H9 (cell line): ENCODE measurements at regions not wholly inside any gene's neighbourhood (a gene's known extent, or its start where the extent isn't known, plus 50 kb on each side); places are given as distances from the start of the nearest gene placed in this dataset.

ENCODE experiments used
- DNase-seq: peaks from one replicate; pipeline ENCODE4 v3.0.0-alpha.2; 2017
- H2AFZ ChIP-seq: one replicate; pipeline ENCODE4 v1.6.1; 2013; ENCODE audit warnings: mild to moderate bottlenecking, low read length, control low read depth, moderate library complexity
- H2AK5ac ChIP-seq: 2 replicates; pipeline ENCODE4 v1.6.1; 2013; ENCODE audit warnings: low read length, control low read depth, mixed read lengths; ENCODE audit not compliant: insufficient read length
- H2BK120ac ChIP-seq: one replicate; pipeline ENCODE4 v1.6.1; 2013; ENCODE audit warnings: low read depth, mild to moderate bottlenecking, low read length, control low read depth, inconsistent platforms; ENCODE audit not compliant: poor library complexity, severe bottlenecking
- H2BK12ac ChIP-seq: 2 replicates; pipeline ENCODE4 v1.6.1; 2013; ENCODE audit warnings: low read length, control low read depth, mixed read lengths, low read depth; ENCODE audit not compliant: insufficient read length
- H2BK15ac ChIP-seq: 2 replicates; pipeline ENCODE4 v1.6.1; 2013; ENCODE audit warnings: low read depth, low read length, control low read depth
- H2BK20ac ChIP-seq: one replicate; pipeline ENCODE4 v1.6.1; 2013; ENCODE audit warnings: low read depth, mild to moderate bottlenecking, low read length, control low read depth, inconsistent platforms; ENCODE audit not compliant: poor library complexity, severe bottlenecking
- H2BK5ac ChIP-seq: 2 replicates; pipeline ENCODE4 v1.6.1; 2013; ENCODE audit warnings: low read length, control low read depth, mixed read lengths; ENCODE audit not compliant: insufficient read length
- H3K14ac ChIP-seq: 2 replicates; pipeline ENCODE4 v1.6.1; 2013; ENCODE audit warnings: low read length, control low read depth; ENCODE audit not compliant: insufficient read depth
- H3K18ac ChIP-seq: 2 replicates; pipeline ENCODE4 v1.6.1; 2013; ENCODE audit warnings: low read depth, mild to moderate bottlenecking, mixed read lengths, low read length, control low read depth; ENCODE audit not compliant: insufficient read length
- H3K23ac ChIP-seq: 2 replicates; pipeline ENCODE4 v1.6.1; 2013; ENCODE audit warnings: low read length, control low read depth, mixed read lengths, low read depth; ENCODE audit not compliant: insufficient read length
- H3K23me2 ChIP-seq: 2 replicates; pipeline ENCODE4 v1.6.1; 2013; ENCODE audit warnings: low read depth, mild to moderate bottlenecking, mixed read lengths, low read length, control low read depth; ENCODE audit not compliant: insufficient read length, poor library complexity, severe bottlenecking
- H3K27ac ChIP-seq: 2 replicates; pipeline ENCODE4 v1.5.1; 2013; ENCODE audit warnings: low read length, control low read depth, mixed read lengths, low read depth; ENCODE audit not compliant: insufficient read length
- H3K27me3 ChIP-seq: 2 replicates; pipeline ENCODE4 v1.6.1; 2013; ENCODE audit warnings: low read length, control low read depth, inconsistent platforms; ENCODE audit not compliant: insufficient read depth
- H3K4ac ChIP-seq: 2 replicates; pipeline ENCODE4 v1.6.1; 2013; ENCODE audit warnings: low read depth, mild to moderate bottlenecking, control low read depth, inconsistent platforms, low read length, moderate library complexity
- H3K4me1 ChIP-seq: 2 replicates; pipeline ENCODE4 v1.6.1; 2013; ENCODE audit warnings: low read length, control low read depth, inconsistent platforms; ENCODE audit not compliant: insufficient read depth
- H3K4me2 ChIP-seq: 2 replicates; pipeline ENCODE4 v1.6.1; 2013; ENCODE audit warnings: low read length, control low read depth, mixed read lengths; ENCODE audit not compliant: insufficient read length, insufficient read depth
- H3K56ac ChIP-seq: 2 replicates; pipeline ENCODE4 v1.6.1; 2013; ENCODE audit warnings: low read depth, mild to moderate bottlenecking, mixed read lengths, low read length, control low read depth; ENCODE audit not compliant: insufficient read length
- H3K79me1 ChIP-seq: 2 replicates; pipeline ENCODE4 v1.6.1; 2013; ENCODE audit warnings: low read depth, mild to moderate bottlenecking, moderate library complexity, low read length, control low read depth, inconsistent platforms; ENCODE audit not compliant: insufficient read depth, poor library complexity, severe bottlenecking
- H3K79me2 ChIP-seq: 2 replicates; pipeline ENCODE4 v1.6.1; 2013; ENCODE audit warnings: low read length, control low read depth, inconsistent platforms; ENCODE audit not compliant: insufficient read depth
- H3K9ac ChIP-seq: 2 replicates; pipeline ENCODE4 v1.6.1; 2013; ENCODE audit warnings: low read length, control low read depth, mixed read lengths; ENCODE audit not compliant: insufficient read length; ENCODE audit errors: extremely low read depth
- H3K9me3 ChIP-seq: one replicate; pipeline ENCODE4 v1.6.1; 2013; ENCODE audit warnings: low read depth, low read length, inconsistent platforms; ENCODE audit not compliant: control insufficient read depth
- H3T11ph ChIP-seq: one replicate; pipeline ENCODE4 v1.6.1; 2013; ENCODE audit warnings: mild to moderate bottlenecking, low read length, control low read depth, inconsistent platforms
- H4K20me1 ChIP-seq: one replicate; pipeline ENCODE4 v1.6.1; 2013; ENCODE audit not compliant: control insufficient read depth, insufficient read length, insufficient read depth
- H4K5ac ChIP-seq: 2 replicates; pipeline ENCODE4 v1.6.1; 2013; ENCODE audit warnings: low read depth, mild to moderate bottlenecking, mixed read lengths, low read length, control low read depth; ENCODE audit not compliant: insufficient read length
- H4K8ac ChIP-seq: replicated peaks from 2 replicates; pipeline ENCODE4 v1.6.1; 2013; ENCODE audit warnings: low read length, control low read depth, mixed read lengths, low read depth; ENCODE audit not compliant: insufficient read length
- H4K91ac ChIP-seq: 2 replicates; pipeline ENCODE4 v1.6.1; 2013; ENCODE audit warnings: low read depth, mild to moderate bottlenecking, moderate library complexity, mixed read lengths, low read length, control low read depth; ENCODE audit not compliant: insufficient read length
- H3K27ac Mint-ChIP-seq, 3 experiments: 2 replicates in 2 of 3; 3 replicates in 1 of 3; pipeline ENCODE4 v1.8.0; 2020 to 2021; ENCODE audit warnings: mixed read lengths in 3 of 3, mild to moderate bottlenecking in 1 of 3, moderate library complexity in 1 of 3
- H3K27me3 Mint-ChIP-seq: 2 replicates; pipeline ENCODE4 v1.8.0; 2021; ENCODE audit warnings: low read depth, mild to moderate bottlenecking, moderate library complexity, mixed read lengths
- H3K36me3 Mint-ChIP-seq, 3 experiments: 2 replicates in 2 of 3; 3 replicates in 1 of 3; pipeline ENCODE4 v1.8.0; 2020 to 2021; ENCODE audit warnings: low read depth in 3 of 3, mixed read lengths in 3 of 3; ENCODE audit not compliant: insufficient read depth in 1 of 3
- H3K4me1 Mint-ChIP-seq, 2 experiments: 2 replicates each; pipeline ENCODE4 v1.8.0; 2020; ENCODE audit warnings: mixed read lengths in 2 of 2
- H3K4me3 Mint-ChIP-seq, 2 experiments: 2 replicates in 1 of 2; 3 replicates in 1 of 2; pipeline ENCODE4 v1.8.0; 2020 to 2021; ENCODE audit warnings: mild to moderate bottlenecking in 2 of 2, mixed read lengths in 2 of 2, moderate library complexity in 1 of 2
- H3K9me3 Mint-ChIP-seq, 2 experiments: 2 replicates in 1 of 2; 3 replicates in 1 of 2; pipeline ENCODE4 v1.8.0; 2020; ENCODE audit warnings: mild to moderate bottlenecking in 2 of 2, mixed read lengths in 2 of 2, moderate library complexity in 1 of 2
- WGBS: extraction: QIAGEN DNeasy Blood & Tissue Kit; methylation state at CpG from one replicate; pipeline ENCODE4 v1.1.7; 2013; ENCODE audit warnings: missing lambda C conversion rate, low lambda C conversion rate, mixed read lengths; ENCODE audit not compliant: insufficient read length; ENCODE audit errors: extremely low coverage; 5-methylcytosine and 5-hydroxymethylcytosine counted together
- TF ChIP-seq, protein P1 (sequence below): fragments of 200-600 bp; sonication (generic); conservative IDR thresholded peaks from 3 replicates; pipeline ENCODE4 v1.8.0; 2021; ENCODE audit warnings: antibody characterized with exemption, mild to moderate bottlenecking

DNA sequence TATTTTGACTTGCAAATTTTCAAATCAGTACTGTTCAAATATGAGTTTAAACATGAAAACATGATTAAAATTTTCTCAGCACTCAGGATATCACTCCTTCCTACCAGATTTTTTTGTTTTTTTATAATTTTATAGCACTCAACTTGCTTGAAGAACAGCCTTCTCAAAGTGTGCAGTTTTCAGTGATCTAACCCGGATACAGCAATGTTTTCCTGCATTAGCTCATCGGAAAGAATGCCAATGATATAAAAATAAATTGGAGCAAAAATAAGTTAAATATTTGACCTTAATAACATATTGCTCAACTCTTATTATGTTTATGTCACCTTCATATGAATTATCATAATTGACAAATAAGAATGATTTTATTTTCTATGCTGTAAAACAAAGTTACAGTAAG, 766.8 kb downstream of the USP25 start:
- no peak overlapping the region for H3K56ac ChIP-seq
- no peak overlapping the region for H3K27ac ChIP-seq
- no peaks in the 10 kb centered on the region for H3K9me3 ChIP-seq
- no peak overlapping the region for H4K8ac ChIP-seq
- no peak overlapping the region for H3K4me2 ChIP-seq
- H3K23ac ChIP-seq = no peak overlapping the region
- no peaks in the 10 kb centered on the region for H3K9me3 Mint-ChIP-seq
- no peak overlapping the region for H2BK20ac ChIP-seq
- no peak overlapping the region for H3K27ac Mint-ChIP-seq
- H2AFZ ChIP-seq = no peak overlapping the region
- no peak for DNase-seq
- no peak overlapping the region for H2BK12ac ChIP-seq
- H4K20me1 ChIP-seq = no peaks in the 10 kb centered on the region
- no peaks in the 10 kb centered on the region for H3K36me3 Mint-ChIP-seq
- TF ChIP-seq, protein P1, sequence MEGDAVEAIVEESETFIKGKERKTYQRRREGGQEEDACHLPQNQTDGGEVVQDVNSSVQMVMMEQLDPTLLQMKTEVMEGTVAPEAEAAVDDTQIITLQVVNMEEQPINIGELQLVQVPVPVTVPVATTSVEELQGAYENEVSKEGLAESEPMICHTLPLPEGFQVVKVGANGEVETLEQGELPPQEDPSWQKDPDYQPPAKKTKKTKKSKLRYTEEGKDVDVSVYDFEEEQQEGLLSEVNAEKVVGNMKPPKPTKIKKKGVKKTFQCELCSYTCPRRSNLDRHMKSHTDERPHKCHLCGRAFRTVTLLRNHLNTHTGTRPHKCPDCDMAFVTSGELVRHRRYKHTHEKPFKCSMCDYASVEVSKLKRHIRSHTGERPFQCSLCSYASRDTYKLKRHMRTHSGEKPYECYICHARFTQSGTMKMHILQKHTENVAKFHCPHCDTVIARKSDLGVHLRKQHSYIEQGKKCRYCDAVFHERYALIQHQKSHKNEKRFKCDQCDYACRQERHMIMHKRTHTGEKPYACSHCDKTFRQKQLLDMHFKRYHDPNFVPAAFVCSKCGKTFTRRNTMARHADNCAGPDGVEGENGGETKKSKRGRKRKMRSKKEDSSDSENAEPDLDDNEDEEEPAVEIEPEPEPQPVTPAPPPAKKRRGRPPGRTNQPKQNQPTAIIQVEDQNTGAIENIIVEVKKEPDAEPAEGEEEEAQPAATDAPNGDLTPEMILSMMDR = no peak
- no peak overlapping the region for H3K18ac ChIP-seq
- no peaks in the 10 kb centered on the region for H3K23me2 ChIP-seq
- no peaks in the 10 kb centered on the region for H3K4me1 ChIP-seq
- no peak overlapping the region for H2AK5ac ChIP-seq
- H3K27me3 ChIP-seq = no peaks in the 10 kb centered on the region
- H3K27me3 Mint-ChIP-seq = no peaks in the 10 kb centered on the region
- no peak overlapping the region for H2BK120ac ChIP-seq
- no peak overlapping the region for H2BK5ac ChIP-seq
- H4K5ac ChIP-seq = no peak overlapping the region
- no peak overlapping the region for H2BK15ac ChIP-seq
- H3K14ac ChIP-seq = no peak overlapping the region
- no peak overlapping the region for H4K91ac ChIP-seq
- H3K79me2 ChIP-seq = no peaks in the 10 kb centered on the region
- H3T11ph ChIP-seq = no peak overlapping the region
- no peaks in the 10 kb centered on the region for H3K79me1 ChIP-seq
- peaks cover 3 to 4% of the 10 kb centered on the region in 2 experiments for H3K4me1 Mint-ChIP-seq
- no peak overlapping the region for H3K4ac ChIP-seq
- no CpG with 5 or more reads among the region's 2 CpGs for WGBS
- H3K4me3 Mint-ChIP-seq = no peak overlapping the region
- no peak overlapping the region for H3K9ac ChIP-seq
